Neural progenitor cell (in vitro differentiated cells): ENCODE measurements at regions not wholly inside any gene's neighbourhood (a gene's known extent, or its start where the extent isn't known, plus 50 kb on each side); places are given as distances from the start of the nearest gene placed in this dataset.

ENCODE experiments used
- DNase-seq: peaks from one replicate; pipeline ENCODE4 v3.0.0-alpha.2; 2016; ENCODE audit warnings: low spot score
- H2AFZ ChIP-seq: fragments of 200-600 bp; sonication (generic); replicated peaks from 2 replicates; pipeline ENCODE4 v1.6.1; 2016; ENCODE audit warnings: antibody characterized with exemption
- H3F3A ChIP-seq: fragments of 200-600 bp; sonication (generic); 2 replicates; pipeline ENCODE4 v1.6.1; 2016; ENCODE audit warnings: antibody characterized with exemption, low read depth
- H3K27ac ChIP-seq: fragments of 200-600 bp; sonication (generic); 2 replicates; pipeline ENCODE4 v1.5.1; 2016; ENCODE audit warnings: mild to moderate bottlenecking
- H3K27me3 ChIP-seq: fragments of 200-600 bp; sonication (generic); 2 replicates; pipeline ENCODE4 v1.6.1; 2016; ENCODE audit warnings: mild to moderate bottlenecking, moderate library complexity
- H3K36me3 ChIP-seq: fragments of 200-600 bp; sonication (generic); 2 replicates; pipeline ENCODE4 v1.5.1; 2016
- H3K4me1 ChIP-seq: fragments of 200-600 bp; sonication (generic); 2 replicates; pipeline ENCODE4 v1.6.1; 2016; ENCODE audit warnings: mixed run types
- H3K4me2 ChIP-seq: fragments of 200-600 bp; sonication (generic); 2 replicates; pipeline ENCODE4 v1.6.1; 2016
- H3K4me3 ChIP-seq: fragments of 200-600 bp; sonication (generic); 2 replicates; pipeline ENCODE4 v1.5.1; 2016
- H3K79me2 ChIP-seq: fragments of 200-600 bp; sonication (generic); 2 replicates; pipeline ENCODE4 v1.6.1; 2016; ENCODE audit warnings: low read depth
- H3K9ac ChIP-seq: fragments of 200-600 bp; sonication (generic); 2 replicates; pipeline ENCODE4 v1.6.1; 2016
- H3K9me3 ChIP-seq: fragments of 200-600 bp; sonication (generic); 2 replicates; pipeline ENCODE4 v1.5.1; 2016; ENCODE audit warnings: low read depth
- H4K20me1 ChIP-seq: fragments of 200-600 bp; sonication (generic); 2 replicates; pipeline ENCODE4 v1.6.1; 2016; ENCODE audit warnings: low read depth
- H3K27ac Mint-ChIP-seq: 3 replicates; pipeline ENCODE4 v1.8.0; 2021; ENCODE audit warnings: mixed read lengths
- H3K27me3 Mint-ChIP-seq: 2 replicates; pipeline ENCODE4 v1.8.0; 2022; ENCODE audit warnings: low read depth, mild to moderate bottlenecking, inconsistent platforms, moderate library complexity, mixed read lengths; ENCODE audit not compliant: insufficient read depth
- H3K36me3 Mint-ChIP-seq: 3 replicates; pipeline ENCODE4 v1.8.0; 2021; ENCODE audit warnings: mixed read lengths
- H3K4me1 Mint-ChIP-seq: 3 replicates; pipeline ENCODE4 v1.8.0; 2021; ENCODE audit warnings: mixed read lengths
- H3K4me3 Mint-ChIP-seq: 3 replicates; pipeline ENCODE4 v1.8.0; 2021; ENCODE audit warnings: mild to moderate bottlenecking, moderate library complexity, mixed read lengths
- H3K9me3 Mint-ChIP-seq: 3 replicates; pipeline ENCODE4 v1.8.0; 2020; ENCODE audit warnings: mixed read lengths
- EZH2 ChIP-seq: fragments of 200-600 bp; sonication (generic); IDR thresholded peaks from 2 replicates; pipeline ENCODE4 v1.6.1; 2017; ENCODE audit warnings: antibody characterized with exemption, mild to moderate bottlenecking, moderate library complexity
- EZH2phosphoT487 ChIP-seq: fragments of 200-600 bp; sonication (generic); IDR thresholded peaks from 2 replicates; pipeline ENCODE4 v1.6.1; 2017; ENCODE audit warnings: antibody characterized with exemption
- TF ChIP-seq, protein P1 (sequence below): fragments of 200-600 bp; sonication (generic); IDR thresholded peaks from 2 replicates; pipeline ENCODE4 v1.5.1; 2017; ENCODE audit warnings: antibody characterized with exemption, mild to moderate bottlenecking

DNA sequence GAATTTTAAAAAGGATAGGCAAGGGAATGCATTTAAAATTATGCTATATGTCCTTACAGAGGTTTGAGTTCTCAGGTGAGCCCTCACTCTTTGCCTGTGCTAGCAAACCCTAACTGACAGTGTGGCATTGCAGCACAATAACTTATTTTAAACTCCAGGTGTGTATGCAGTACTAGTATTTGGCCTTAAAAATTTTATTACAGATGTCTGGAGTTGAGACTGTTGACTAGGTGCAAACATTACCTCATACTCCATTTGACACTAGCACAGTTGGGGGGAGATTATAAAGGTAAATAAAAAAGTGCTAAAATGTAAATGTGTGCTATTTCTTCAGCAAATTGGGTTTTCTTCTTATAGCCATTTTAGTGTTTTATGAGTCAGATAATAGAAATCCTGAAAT lies 407.7 kb downstream of the SH3GL2 start:
- TF ChIP-seq EZH2 (no peak), EZH2phosphoT487 (no peak)
- TF ChIP-seq, protein P1, sequence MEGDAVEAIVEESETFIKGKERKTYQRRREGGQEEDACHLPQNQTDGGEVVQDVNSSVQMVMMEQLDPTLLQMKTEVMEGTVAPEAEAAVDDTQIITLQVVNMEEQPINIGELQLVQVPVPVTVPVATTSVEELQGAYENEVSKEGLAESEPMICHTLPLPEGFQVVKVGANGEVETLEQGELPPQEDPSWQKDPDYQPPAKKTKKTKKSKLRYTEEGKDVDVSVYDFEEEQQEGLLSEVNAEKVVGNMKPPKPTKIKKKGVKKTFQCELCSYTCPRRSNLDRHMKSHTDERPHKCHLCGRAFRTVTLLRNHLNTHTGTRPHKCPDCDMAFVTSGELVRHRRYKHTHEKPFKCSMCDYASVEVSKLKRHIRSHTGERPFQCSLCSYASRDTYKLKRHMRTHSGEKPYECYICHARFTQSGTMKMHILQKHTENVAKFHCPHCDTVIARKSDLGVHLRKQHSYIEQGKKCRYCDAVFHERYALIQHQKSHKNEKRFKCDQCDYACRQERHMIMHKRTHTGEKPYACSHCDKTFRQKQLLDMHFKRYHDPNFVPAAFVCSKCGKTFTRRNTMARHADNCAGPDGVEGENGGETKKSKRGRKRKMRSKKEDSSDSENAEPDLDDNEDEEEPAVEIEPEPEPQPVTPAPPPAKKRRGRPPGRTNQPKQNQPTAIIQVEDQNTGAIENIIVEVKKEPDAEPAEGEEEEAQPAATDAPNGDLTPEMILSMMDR, result no peak

DNA sequence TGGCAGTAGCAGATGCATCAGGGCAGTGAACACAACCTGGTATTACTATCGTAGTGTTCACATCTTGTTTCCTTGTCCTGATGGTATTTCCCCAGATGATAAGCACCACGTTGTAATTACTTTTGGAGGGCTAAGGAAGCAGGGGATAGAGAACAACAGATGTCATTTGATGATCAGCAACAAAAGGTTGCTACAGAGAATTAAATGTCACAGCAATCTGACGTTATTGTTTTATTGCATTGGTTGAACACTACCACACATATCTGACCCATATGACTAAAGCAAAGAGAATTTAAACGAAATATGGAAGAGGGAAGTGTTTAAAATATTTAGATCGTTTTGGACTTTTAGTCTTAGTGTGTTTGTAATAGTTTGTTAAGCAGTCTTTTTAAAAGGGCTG lies 408.3 kb downstream of the SH3GL2 start:
- Mint-ChIP-seq H3K9me3 (no peaks in the 10 kb centered on the region), H3K36me3 (no peaks in the 10 kb centered on the region), H3K4me1 (no peaks in the 10 kb centered on the region), H3K27ac (no peak overlapping the region), H3K4me3 (no peak overlapping the region), H3K27me3 (no peaks in the 10 kb centered on the region)
- no peaks in the 10 kb centered on the region for H3K9me3 ChIP-seq
- H2AFZ ChIP-seq, result no peak overlapping the region
- no peaks in the 10 kb centered on the region for H3K27me3 ChIP-seq
- no peak overlapping the region for H3K4me3 ChIP-seq
- no peak for DNase-seq
- no peak overlapping the region for H3K27ac ChIP-seq
- H3K4me1 ChIP-seq, result no peaks in the 10 kb centered on the region
- H3K36me3 ChIP-seq, result no peaks in the 10 kb centered on the region
- no peaks in the 10 kb centered on the region for H4K20me1 ChIP-seq
- no peak overlapping the region for H3K9ac ChIP-seq
- H3F3A ChIP-seq, result no peaks in the 10 kb centered on the region
- H3K4me2 ChIP-seq, result no peak overlapping the region
- no peaks in the 10 kb centered on the region for H3K79me2 ChIP-seq
- TF ChIP-seq EZH2phosphoT487 (no peak), EZH2 (no peak)
- TF ChIP-seq, protein P1, result no peak

More for the DNA sequence above, 407.7 kb downstream of the SH3GL2 start:
- no peaks in the 10 kb centered on the region for H3K27me3 ChIP-seq
- no peaks in the 10 kb centered on the region for H4K20me1 ChIP-seq
- H3K27ac ChIP-seq, result no peak overlapping the region
- no peaks in the 10 kb centered on the region for H3K4me1 ChIP-seq
- no peaks in the 10 kb centered on the region for H3F3A ChIP-seq
- no peak for DNase-seq
- no peak overlapping the region for H3K4me3 Mint-ChIP-seq
- no peaks in the 10 kb centered on the region for H3K9me3 Mint-ChIP-seq
- no peaks in the 10 kb centered on the region for H3K4me1 Mint-ChIP-seq
- no peak overlapping the region for H3K4me3 ChIP-seq
- H3K4me2 ChIP-seq, result no peak overlapping the region
- H3K36me3 ChIP-seq, result no peaks in the 10 kb centered on the region
- no peak overlapping the region for H3K27ac Mint-ChIP-seq
- no peaks in the 10 kb centered on the region for H3K9me3 ChIP-seq
- no peaks in the 10 kb centered on the region for H3K79me2 ChIP-seq
- H2AFZ ChIP-seq, result no peak overlapping the region
- no peaks in the 10 kb centered on the region for H3K36me3 Mint-ChIP-seq
- no peaks in the 10 kb centered on the region for H3K27me3 Mint-ChIP-seq
- H3K9ac ChIP-seq, result no peak overlapping the region

DNA sequence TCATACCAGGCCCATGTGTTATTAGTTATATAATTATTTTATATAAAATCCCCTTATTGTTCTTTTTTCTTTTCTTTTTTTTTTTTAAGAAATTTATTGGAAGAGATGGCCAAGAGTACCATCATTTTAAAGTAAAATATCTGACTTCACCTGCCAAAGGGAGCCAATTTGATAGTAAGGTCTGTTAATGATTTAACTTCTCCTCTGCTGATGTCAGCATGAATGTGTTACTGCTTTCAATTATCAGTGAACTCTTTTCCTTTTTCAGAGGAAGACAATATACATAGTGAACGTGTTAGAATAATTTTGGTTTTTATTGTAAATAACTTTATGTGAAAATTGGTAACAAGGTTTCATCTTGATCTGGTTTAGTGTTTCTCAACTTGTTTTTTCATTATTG lies 409.6 kb downstream of the SH3GL2 start:
- Histone ChIP-seq H3K79me2 (no peaks in the 10 kb centered on the region), H2AFZ (no peak overlapping the region), H3K4me1 (no peaks in the 10 kb centered on the region), H3F3A (no peaks in the 10 kb centered on the region), H3K4me2 (no peak overlapping the region), H3K4me3 (no peak overlapping the region), H3K9me3 (no peaks in the 10 kb centered on the region), H3K9ac (no peak overlapping the region), H3K27me3 (no peaks in the 10 kb centered on the region), H4K20me1 (no peaks in the 10 kb centered on the region), H3K27ac (no peak overlapping the region), H3K36me3 (no peaks in the 10 kb centered on the region)
- Mint-ChIP-seq H3K36me3 (no peaks in the 10 kb centered on the region), H3K9me3 (no peaks in the 10 kb centered on the region), H3K27me3 (no peaks in the 10 kb centered on the region), H3K4me1 (no peaks in the 10 kb centered on the region), H3K27ac (no peak overlapping the region), H3K4me3 (no peak overlapping the region)
- TF ChIP-seq EZH2phosphoT487, result no peak
- no peak for DNase-seq

GRCh38 chr9:17990602-17991001 lies 411.7 kb downstream of the SH3GL2 start:
- no peaks in the 10 kb centered on the region for H3K9me3 Mint-ChIP-seq
- TF ChIP-seq EZH2phosphoT487, result no peak
- no peak for TF ChIP-seq EZH2
- TF ChIP-seq, protein P1, result no peak
- H3K4me3 Mint-ChIP-seq, result no peak overlapping the region
- H3K36me3 ChIP-seq, result no peaks in the 10 kb centered on the region
- no peaks in the 10 kb centered on the region for H3K9me3 ChIP-seq
- H3K4me2 ChIP-seq, result no peak overlapping the region
- H3F3A ChIP-seq, result no peaks in the 10 kb centered on the region
- DNase-seq, result no peak
- no peaks in the 10 kb centered on the region for H3K27me3 ChIP-seq
- no peaks in the 10 kb centered on the region for H3K36me3 Mint-ChIP-seq
- no peak overlapping the region for H3K27ac ChIP-seq
- no peaks in the 10 kb centered on the region for H3K27me3 Mint-ChIP-seq
- no peak overlapping the region for H3K9ac ChIP-seq
- H3K4me1 Mint-ChIP-seq, result no peaks in the 10 kb centered on the region
- H3K27ac Mint-ChIP-seq, result no peak overlapping the region
- no peak overlapping the region for H2AFZ ChIP-seq
- H3K4me1 ChIP-seq, result peaks cover 9% of the 10 kb centered on the region
- no peak overlapping the region for H3K4me3 ChIP-seq
- no peaks in the 10 kb centered on the region for H4K20me1 ChIP-seq
- no peaks in the 10 kb centered on the region for H3K79me2 ChIP-seq
